ENCODE measurements at regions not wholly inside any gene's neighbourhood (a gene's known extent, or its start where the extent isn't known, plus 50 kb on each side); places are given as distances from the start of the nearest gene placed in this dataset.
"Not testable (repeated sequence)": the region's sequence is repeated elsewhere in the genome, so short reads cannot be mapped to it uniquely, and the experiment has no call there.

DNA sequence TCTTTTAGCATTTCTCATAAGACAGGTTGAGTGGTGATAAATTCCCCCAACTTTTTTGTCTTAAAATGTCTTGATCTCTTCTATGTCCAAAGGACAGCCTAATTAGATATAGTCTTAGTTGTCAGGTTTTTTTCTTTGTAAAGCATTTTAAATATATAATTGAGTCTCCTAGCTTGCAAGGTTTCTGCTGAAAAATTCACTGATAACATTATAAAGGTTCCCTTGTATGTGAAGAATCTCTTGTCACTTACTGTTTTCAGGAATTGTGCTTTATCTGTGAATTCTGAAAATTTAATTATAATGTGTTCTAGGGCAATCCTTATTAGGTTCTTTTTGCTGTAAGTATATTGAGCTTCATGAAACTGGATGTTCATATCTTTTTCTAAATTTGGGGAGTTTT is 96.8 kb upstream of the ZNF92 start:
- Histone ChIP-seq H3K36me3 (ENCODE audit: control insufficient read depth, insufficient read depth, low read length) (no peaks in the 10 kb centered on the region), H3K4me3 (ENCODE audit: low read depth, low read length) (no peak overlapping the region), H3K27me3 (ENCODE audit: control insufficient read depth, insufficient read depth, low read length) (no peaks in the 10 kb centered on the region)
- DNase-seq (ENCODE audit: low read depth): no peak
- TF ChIP-seq, protein P1, sequence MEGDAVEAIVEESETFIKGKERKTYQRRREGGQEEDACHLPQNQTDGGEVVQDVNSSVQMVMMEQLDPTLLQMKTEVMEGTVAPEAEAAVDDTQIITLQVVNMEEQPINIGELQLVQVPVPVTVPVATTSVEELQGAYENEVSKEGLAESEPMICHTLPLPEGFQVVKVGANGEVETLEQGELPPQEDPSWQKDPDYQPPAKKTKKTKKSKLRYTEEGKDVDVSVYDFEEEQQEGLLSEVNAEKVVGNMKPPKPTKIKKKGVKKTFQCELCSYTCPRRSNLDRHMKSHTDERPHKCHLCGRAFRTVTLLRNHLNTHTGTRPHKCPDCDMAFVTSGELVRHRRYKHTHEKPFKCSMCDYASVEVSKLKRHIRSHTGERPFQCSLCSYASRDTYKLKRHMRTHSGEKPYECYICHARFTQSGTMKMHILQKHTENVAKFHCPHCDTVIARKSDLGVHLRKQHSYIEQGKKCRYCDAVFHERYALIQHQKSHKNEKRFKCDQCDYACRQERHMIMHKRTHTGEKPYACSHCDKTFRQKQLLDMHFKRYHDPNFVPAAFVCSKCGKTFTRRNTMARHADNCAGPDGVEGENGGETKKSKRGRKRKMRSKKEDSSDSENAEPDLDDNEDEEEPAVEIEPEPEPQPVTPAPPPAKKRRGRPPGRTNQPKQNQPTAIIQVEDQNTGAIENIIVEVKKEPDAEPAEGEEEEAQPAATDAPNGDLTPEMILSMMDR (IDR thresholded peaks at IDR 0.05; ENCODE audit: insufficient read depth, low read length, poor library complexity, severe bottlenecking): no peak

DNA sequence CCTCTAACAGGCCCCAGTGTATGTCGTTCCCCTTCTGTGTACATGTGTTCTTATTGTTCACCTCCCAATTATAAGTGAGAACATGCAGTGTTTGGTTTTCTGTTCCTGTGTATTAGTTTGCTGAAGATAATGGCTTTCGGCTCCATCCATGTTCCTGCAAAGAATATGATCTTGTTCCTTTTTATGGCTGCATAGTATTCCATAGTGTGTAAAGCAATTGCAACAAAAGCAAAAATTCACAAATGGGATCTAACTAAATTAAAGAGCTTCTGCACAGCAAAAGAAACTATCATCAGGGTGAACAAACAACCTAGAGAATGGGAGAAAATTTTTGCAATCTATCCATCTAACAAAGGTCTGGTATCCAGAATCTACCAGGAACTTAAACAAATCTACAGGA is 102.2 kb upstream of the ZNF92 start:
- H3K36me3 ChIP-seq (ENCODE audit: control insufficient read depth, insufficient read depth, low read length); H3K27me3 ChIP-seq (ENCODE audit: control insufficient read depth, insufficient read depth, low read length); H3K4me3 ChIP-seq (ENCODE audit: low read depth, low read length); DNase-seq (ENCODE audit: low read depth): not testable (repeated sequence)

DNA sequence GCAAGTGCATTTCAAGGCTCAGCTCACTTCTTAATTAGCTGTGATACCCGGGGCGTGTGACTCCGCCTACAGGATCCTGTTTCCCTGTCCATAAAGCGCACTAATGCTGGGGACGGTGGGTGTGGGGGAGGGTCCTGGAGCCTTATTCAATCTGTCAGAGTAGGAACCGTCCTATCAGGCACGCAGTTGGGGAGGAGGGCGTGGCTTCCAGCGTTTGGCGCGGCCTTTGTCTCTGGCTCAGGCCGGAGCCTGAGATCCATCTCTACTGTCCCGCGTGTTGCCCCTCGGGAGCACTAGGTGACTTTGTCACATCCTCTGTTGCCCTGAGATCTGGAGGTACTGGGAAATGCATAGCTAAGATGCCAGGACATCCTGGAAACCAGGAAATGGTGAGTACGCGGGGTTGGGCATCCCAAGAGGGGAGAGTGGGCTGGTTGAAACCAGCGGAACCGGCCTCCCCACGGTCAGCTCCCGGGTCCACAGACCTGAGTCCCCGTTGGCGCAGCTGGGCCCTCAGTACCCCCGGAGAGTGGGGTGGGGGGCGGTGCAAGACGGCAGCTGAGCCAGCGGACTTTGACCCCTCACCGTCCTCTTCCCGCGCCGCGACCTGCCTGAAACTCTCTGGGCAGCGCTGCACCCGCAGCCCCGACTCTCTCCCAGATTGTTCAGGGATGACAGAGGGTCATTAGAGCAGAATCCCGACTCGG is 104.4 kb upstream of the ZNF92 start:
- H3K36me3 ChIP-seq (ENCODE audit: control insufficient read depth, insufficient read depth, low read length): no peaks in the 10 kb centered on the region
- TF ChIP-seq, protein P1 (IDR thresholded peaks at IDR 0.05; ENCODE audit: insufficient read depth, low read length, poor library complexity, severe bottlenecking): no peak
- peak overlapping the region; percentile 58 for H3K4me3 ChIP-seq (ENCODE audit: low read depth, low read length)
- DNase-seq (ENCODE audit: low read depth): peak; percentile 51
- H3K27me3 ChIP-seq (ENCODE audit: control insufficient read depth, insufficient read depth, low read length): no peaks in the 10 kb centered on the region

DNA sequence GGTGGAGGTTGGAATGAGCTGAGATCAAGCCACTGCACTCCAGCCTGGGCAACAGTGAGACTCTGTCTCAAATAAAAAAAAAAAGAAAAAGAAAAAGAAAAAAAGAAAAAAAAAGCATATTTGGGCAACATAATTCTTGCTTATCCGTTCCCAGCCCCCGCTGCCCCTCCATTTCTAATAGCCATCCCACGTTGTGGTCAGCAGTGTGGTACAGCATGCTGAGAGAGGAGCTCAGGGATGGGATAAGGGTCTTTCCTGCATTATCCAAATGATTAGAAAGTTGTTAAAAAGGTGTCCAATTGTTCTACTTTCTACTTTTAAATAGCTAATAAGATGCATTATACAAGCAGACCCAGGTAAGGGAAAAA is 104.9 kb upstream of the ZNF92 start:
- TF ChIP-seq, protein P1 (IDR thresholded peaks at IDR 0.05; ENCODE audit: insufficient read depth, low read length, poor library complexity, severe bottlenecking): no peak
- no peak for DNase-seq (ENCODE audit: low read depth)
- Histone ChIP-seq H3K27me3 (ENCODE audit: control insufficient read depth, insufficient read depth, low read length) (no peaks in the 10 kb centered on the region), H3K36me3 (ENCODE audit: control insufficient read depth, insufficient read depth, low read length) (no peaks in the 10 kb centered on the region), H3K4me3 (ENCODE audit: low read depth, low read length) (no peak overlapping the region)

DNA sequence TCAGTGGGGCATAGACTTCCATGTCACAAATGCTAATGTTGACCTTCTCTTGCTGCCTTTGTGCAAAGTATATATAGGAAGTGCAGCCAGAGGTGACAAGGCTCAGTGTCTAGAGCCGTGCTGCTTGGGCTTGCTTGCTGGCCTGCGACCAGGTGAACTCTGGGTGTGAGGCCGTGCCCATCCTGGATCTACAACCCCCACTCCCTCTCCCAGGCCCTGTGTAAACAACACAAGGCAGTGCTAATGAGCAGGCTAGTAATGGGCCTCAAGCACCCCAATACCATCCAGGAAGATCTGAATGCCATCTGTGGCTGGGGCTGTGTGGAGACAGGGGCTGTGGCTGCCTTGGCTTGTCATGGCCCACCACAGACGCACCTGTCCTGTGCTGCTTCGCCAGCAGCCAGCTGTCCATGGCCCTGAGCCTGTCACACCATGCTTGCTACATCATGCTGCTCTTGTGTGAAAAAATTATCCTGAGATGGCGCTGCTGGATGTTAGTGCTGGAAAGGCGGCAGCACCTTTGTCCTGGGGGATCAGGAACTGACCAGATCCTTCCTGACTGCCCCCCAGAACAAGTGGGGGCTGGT is 107.6 kb upstream of the ZNF92 start:
- no peak for DNase-seq (ENCODE audit: low read depth)
- Histone ChIP-seq H3K4me3 (ENCODE audit: low read depth, low read length) (no peak overlapping the region), H3K27me3 (ENCODE audit: control insufficient read depth, insufficient read depth, low read length) (no peaks in the 10 kb centered on the region), H3K36me3 (ENCODE audit: control insufficient read depth, insufficient read depth, low read length) (no peaks in the 10 kb centered on the region)
- TF ChIP-seq, protein P1 (IDR thresholded peaks at IDR 0.05; ENCODE audit: insufficient read depth, low read length, poor library complexity, severe bottlenecking): no peak

DNA sequence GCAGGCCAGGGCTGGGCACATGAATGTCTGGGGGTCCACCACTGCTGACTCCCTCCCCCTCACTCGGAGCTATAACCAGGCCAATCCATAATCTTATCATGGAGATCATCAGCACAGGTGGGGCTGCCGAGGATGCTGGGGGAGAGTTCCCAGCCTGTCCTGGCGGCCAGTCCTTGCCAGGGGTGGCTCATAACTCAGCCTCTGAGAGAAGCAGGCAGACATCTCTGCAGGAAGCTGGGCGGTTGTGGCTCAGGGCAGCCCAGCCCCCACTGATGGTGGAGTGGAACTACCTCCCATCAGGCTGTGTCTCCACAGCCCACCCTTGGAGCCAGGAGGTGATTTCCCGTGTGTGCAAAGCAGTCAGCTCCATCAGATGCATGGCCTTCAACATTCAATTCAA is 109.4 kb upstream of the ZNF92 start:
- H3K27me3 ChIP-seq (ENCODE audit: control insufficient read depth, insufficient read depth, low read length): no peaks in the 10 kb centered on the region
- H3K4me3 ChIP-seq (ENCODE audit: low read depth, low read length): no peak overlapping the region
- no peaks in the 10 kb centered on the region for H3K36me3 ChIP-seq (ENCODE audit: control insufficient read depth, insufficient read depth, low read length)
- no peak for DNase-seq (ENCODE audit: low read depth)
- TF ChIP-seq, protein P1 (IDR thresholded peaks at IDR 0.05; ENCODE audit: insufficient read depth, low read length, poor library complexity, severe bottlenecking): no peak

DNA sequence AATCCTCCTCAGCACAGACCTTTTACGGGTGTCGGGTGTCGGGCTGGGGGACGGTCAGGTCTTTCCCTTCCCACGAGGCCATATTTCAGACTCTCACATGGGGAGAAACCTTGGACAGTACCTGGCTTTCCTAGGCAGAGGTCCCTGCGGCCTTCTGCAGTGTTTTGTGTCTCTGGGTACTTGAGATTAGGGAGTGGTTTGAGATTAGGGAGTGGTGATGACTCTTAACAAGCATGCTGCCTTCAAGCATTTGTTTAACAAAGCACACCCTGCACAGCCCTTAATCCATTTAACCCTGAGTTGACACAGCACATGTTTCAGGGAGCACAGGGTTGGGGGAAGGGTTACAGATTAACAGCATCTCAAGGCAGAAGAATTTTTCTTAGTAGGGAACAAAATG is 113.0 kb upstream of the ZNF92 start:
- H3K4me3 ChIP-seq (ENCODE audit: low read depth, low read length); H3K27me3 ChIP-seq (ENCODE audit: control insufficient read depth, insufficient read depth, low read length); H3K36me3 ChIP-seq (ENCODE audit: control insufficient read depth, insufficient read depth, low read length); DNase-seq (ENCODE audit: low read depth): not testable (repeated sequence)

DNA sequence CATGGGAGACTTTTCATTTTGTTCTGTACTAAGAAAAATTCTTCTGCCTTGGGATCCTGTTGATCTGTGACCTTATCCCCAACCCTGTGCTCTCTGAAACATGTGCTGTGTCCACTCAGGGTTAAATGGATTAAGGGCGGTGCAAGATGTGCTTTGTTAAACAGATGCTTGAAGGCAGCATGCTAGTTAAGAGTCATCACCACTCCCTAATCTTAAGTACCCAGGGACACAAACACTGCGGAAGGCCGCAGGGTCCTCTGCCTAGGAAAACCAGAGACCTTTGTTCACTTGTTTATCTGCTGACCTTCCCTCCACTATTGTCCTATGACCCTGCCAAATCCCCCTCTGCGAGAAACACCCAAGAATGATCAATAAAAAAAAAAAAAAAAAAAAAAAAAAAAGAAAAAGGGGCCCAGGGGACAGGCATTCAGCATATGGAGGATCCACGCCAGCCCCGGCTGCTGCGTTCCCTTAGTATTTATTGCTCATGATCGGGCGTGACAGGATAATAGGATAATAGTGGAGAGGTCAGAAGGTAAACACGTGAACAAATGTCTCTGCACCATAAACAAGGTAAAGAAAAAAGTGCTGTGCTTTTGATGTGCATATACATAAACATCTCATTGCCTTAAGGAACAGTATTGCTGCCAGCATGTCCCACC is 113.7 kb upstream of the ZNF92 start:
- DNase-seq (ENCODE audit: low read depth); H3K36me3 ChIP-seq (ENCODE audit: control insufficient read depth, insufficient read depth, low read length); H3K27me3 ChIP-seq (ENCODE audit: control insufficient read depth, insufficient read depth, low read length); H3K4me3 ChIP-seq (ENCODE audit: low read depth, low read length): not testable (repeated sequence)

All from kidney epithelial cell (primary cell).